Left ventricle myocardium inferior (tissue), 1 donor: ENCODE measurements at regions not wholly inside any gene's neighbourhood (a gene's known extent, or its start where the extent isn't known, plus 50 kb on each side); places are given as distances from the start of the nearest gene placed in this dataset.

Source experiments
- DNase-seq: peaks from one replicate; pipeline ENCODE4 v3.0.0-alpha.2; 2020
- H3K27ac ChIP-seq: fragments of 200-600 bp; replicated peaks from 2 replicates; pipeline ENCODE4 v1.8.0; 2021
- H3K27me3 ChIP-seq: fragments of 200-600 bp; 2 replicates; pipeline ENCODE4 v1.8.0; 2021; ENCODE audit warnings: low read depth
- H3K36me3 ChIP-seq: fragments of 200-600 bp; 2 replicates; pipeline ENCODE4 v1.8.0; 2021
- H3K4me1 ChIP-seq: fragments of 200-600 bp; 2 replicates; pipeline ENCODE4 v1.8.0; 2021
- H3K4me3 ChIP-seq: fragments of 200-600 bp; 2 replicates; pipeline ENCODE4 v1.8.0; 2021; ENCODE audit warnings: mild to moderate bottlenecking, moderate library complexity
- H3K9me3 ChIP-seq: fragments of 200-600 bp; replicated peaks from 2 replicates; pipeline ENCODE4 v1.8.0; 2021
- intact Hi-C: fragments of 100-400 bp; cut with micrococcal nuclease; formaldehyde crosslinking; loops from one replicate; pipeline ENCODE4 v1.11.0; 2022
- TF ChIP-seq, protein P1 (sequence below): fragments of 200-600 bp; IDR thresholded peaks from 2 replicates; pipeline ENCODE4 v1.8.0; 2021; ENCODE audit warnings: antibody characterized with exemption, mild to moderate bottlenecking, borderline replicate concordance
- donor health status: DM: no; HTN: yes; CAD: no; lungs with severe emphysema.

DNA sequence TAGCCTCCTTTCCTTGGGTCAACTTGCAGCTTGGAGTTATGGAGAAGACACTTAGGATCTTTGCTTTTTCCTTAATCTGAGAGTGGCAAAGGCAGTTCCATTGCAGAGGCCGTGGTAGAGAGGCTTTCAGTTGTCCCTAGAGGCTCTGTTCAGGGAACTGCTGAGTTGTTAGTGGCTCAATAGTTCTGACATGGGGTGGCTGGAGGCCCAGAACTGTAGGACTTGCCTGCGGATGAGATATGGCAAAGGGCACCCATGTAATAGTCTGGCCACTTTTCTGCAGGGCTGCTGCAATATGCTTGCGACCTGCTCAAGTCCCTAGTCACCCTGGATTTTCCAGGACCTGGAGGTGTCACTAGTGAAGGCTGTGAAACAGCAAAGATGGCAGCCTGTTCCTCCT, 99.9 kb downstream of the CLDN1 start:
- no peak for DNase-seq
- intact Hi-C loops: no loop called here
- TF ChIP-seq, protein P1, sequence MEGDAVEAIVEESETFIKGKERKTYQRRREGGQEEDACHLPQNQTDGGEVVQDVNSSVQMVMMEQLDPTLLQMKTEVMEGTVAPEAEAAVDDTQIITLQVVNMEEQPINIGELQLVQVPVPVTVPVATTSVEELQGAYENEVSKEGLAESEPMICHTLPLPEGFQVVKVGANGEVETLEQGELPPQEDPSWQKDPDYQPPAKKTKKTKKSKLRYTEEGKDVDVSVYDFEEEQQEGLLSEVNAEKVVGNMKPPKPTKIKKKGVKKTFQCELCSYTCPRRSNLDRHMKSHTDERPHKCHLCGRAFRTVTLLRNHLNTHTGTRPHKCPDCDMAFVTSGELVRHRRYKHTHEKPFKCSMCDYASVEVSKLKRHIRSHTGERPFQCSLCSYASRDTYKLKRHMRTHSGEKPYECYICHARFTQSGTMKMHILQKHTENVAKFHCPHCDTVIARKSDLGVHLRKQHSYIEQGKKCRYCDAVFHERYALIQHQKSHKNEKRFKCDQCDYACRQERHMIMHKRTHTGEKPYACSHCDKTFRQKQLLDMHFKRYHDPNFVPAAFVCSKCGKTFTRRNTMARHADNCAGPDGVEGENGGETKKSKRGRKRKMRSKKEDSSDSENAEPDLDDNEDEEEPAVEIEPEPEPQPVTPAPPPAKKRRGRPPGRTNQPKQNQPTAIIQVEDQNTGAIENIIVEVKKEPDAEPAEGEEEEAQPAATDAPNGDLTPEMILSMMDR: no peak
- no peak overlapping the region for H3K4me3 ChIP-seq
- H3K27ac ChIP-seq: no peak overlapping the region
- no peaks in the 10 kb centered on the region for H3K27me3 ChIP-seq
- peaks cover 11% of the 10 kb centered on the region for H3K9me3 ChIP-seq
- H3K36me3 ChIP-seq: no peaks in the 10 kb centered on the region
- H3K4me1 ChIP-seq: no peaks in the 10 kb centered on the region

DNA sequence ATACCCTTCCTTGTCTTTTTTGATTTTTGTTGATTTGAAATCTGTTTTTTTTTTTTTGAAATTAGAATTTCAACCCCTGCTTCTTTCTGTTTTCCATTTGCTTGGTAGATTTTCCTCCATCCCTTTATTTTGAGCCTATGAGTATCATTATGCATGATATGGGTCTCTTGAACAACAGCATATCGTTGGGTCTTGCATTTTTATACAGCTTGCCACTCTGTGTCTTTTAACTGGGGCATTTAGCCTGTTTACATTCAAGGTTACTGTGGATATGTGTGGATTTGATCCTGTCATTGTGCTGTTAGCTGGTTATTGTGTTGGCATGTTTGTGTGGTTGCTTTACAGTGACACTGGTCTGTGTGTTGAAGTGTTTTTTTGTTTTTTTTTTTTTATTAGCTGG, 99.7 kb upstream of the P3H2 start:
- Histone ChIP-seq H3K4me1 (no peaks in the 10 kb centered on the region), H3K36me3 (no peaks in the 10 kb centered on the region), H3K9me3 (peaks cover 11% of the 10 kb centered on the region), H3K27ac (no peak overlapping the region), H3K27me3 (no peaks in the 10 kb centered on the region), H3K4me3 (no peak overlapping the region)
- intact Hi-C loops: no loop called here
- TF ChIP-seq, protein P1: no peak
- DNase-seq: no peak

DNA sequence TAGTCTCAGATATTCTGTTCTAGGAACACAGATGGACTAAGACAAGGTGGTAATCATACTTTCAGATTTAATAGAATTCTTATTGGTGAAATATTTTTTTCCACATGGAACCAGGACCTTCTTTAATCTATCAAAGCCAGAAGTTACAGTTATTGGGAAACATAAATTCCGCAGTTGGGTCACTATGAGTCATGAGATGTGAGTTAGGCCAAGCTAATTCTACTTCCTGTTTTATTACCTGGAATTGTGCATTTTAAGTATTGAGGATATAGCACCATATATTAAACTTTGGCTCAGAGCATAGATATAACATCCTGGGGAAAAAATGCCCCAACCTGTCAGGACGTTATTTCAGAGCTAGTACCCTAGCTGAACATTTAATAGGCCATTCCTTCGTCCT, 96.4 kb upstream of the P3H2 start:
- Histone ChIP-seq H3K27me3 (no peaks in the 10 kb centered on the region), H3K4me1 (no peaks in the 10 kb centered on the region), H3K27ac (no peak overlapping the region), H3K9me3 (peaks cover 17% of the 10 kb centered on the region), H3K4me3 (no peak overlapping the region), H3K36me3 (no peaks in the 10 kb centered on the region)
- DNase-seq: no peak
- intact Hi-C loops: no loop called here
- TF ChIP-seq, protein P1: no peak

DNA sequence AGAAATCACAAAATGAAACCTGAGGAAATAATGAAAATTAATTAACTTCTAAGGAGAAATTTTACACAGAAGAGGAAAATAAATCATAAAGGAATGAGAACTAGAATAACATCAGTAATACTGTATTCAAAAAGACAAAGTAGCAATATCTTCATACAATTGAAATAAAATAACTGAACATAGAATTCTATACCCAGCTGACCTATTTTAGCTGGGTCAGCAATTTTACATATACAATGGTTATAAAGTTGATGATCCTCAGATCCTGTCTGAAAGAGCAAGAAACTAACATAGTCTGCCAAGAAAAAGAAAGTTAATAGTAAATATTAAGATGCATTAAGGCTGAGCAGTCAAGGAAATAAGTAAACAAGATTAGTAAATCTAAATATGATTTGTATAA, 93.0 kb upstream of the P3H2 start:
- no peaks in the 10 kb centered on the region for H3K4me1 ChIP-seq
- H3K27me3 ChIP-seq: no peaks in the 10 kb centered on the region
- H3K27ac ChIP-seq: no peak overlapping the region
- no peaks in the 10 kb centered on the region for H3K36me3 ChIP-seq
- peaks cover 12% of the 10 kb centered on the region for H3K9me3 ChIP-seq
- intact Hi-C loops: no loop called here
- no peak overlapping the region for H3K4me3 ChIP-seq
- TF ChIP-seq, protein P1: no peak
- DNase-seq: no peak

DNA sequence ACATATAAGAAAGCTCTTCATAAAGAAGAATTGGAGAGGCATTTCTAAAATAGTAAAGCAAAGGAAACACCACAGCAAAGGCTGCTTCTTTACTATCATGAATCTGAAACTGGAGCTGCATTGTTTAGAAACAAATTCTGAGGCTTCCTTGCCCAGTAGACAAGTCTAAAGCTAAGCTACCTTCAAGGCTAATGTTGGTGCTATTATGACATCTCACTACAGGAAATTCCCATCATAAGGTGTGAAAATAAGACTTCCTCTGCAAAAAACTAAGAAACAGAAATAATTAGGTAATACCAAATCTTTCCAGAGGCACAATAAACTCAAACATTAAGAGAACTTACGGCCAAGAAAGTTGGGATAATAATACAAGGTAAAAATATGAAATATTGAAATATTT, 89.9 kb upstream of the P3H2 start:
- H3K4me1 ChIP-seq: no peaks in the 10 kb centered on the region
- peaks cover 12% of the 10 kb centered on the region for H3K9me3 ChIP-seq
- TF ChIP-seq, protein P1: no peak
- DNase-seq: no peak
- intact Hi-C loops: no loop called here
- H3K4me3 ChIP-seq: no peak overlapping the region
- H3K36me3 ChIP-seq: no peaks in the 10 kb centered on the region
- no peak overlapping the region for H3K27ac ChIP-seq
- H3K27me3 ChIP-seq: no peaks in the 10 kb centered on the region

DNA sequence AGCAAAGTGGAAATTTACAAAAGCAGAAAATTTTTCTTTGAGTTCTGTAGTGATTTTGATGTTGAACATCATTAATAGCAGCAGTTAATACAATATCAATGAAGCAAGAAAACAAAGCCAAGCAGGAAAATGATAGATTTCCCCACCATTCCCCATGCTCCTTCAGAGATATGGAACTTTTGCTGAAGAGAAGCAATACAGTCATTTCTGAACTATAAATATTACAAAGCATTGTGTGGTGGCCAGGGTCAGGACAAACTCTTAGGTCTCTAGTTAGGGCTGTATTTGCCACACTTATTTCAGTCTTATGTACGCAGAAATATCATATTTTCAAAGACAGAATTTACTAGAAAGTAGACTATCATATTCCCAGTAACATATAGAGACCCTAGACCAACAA, 88.8 kb upstream of the P3H2 start:
- no peak for DNase-seq
- Histone ChIP-seq H3K9me3 (peaks cover 12% of the 10 kb centered on the region), H3K36me3 (no peaks in the 10 kb centered on the region), H3K27me3 (no peaks in the 10 kb centered on the region), H3K4me1 (no peaks in the 10 kb centered on the region), H3K27ac (no peak overlapping the region), H3K4me3 (no peak overlapping the region)
- intact Hi-C loops: no loop called here
- TF ChIP-seq, protein P1: no peak
